ENCODE measurements at regions not wholly inside any gene's neighbourhood (a gene's known extent, or its start where the extent isn't known, plus 50 kb on each side); places are given as distances from the start of the nearest gene placed in this dataset.

- DNase-seq (ENCODE audit: missing footprints) (no peak), ATAC-seq (peak; percentile 29)
- intact Hi-C loops (cut with DNase I): no loop called here
These were observed 133.3 kb upstream of the NAMPT start for GRCh38 chr7:106418094-106418493.

- intact Hi-C loops (cut with DNase I): no loop called here
- ATAC-seq: no peak
- no peak for DNase-seq (ENCODE audit: missing footprints)
These were observed 132.6 kb upstream of the NAMPT start for GRCh38 chr7:106417273-106417902.

- ATAC-seq (no peak), DNase-seq (ENCODE audit: missing footprints) (no peak)
- intact Hi-C loops (cut with DNase I): no loop called here
These were observed 131.6 kb upstream of the NAMPT start for GRCh38 chr7:106416430-106416829.

GRCh38 chr7:106415433-106415832 is 130.7 kb upstream of the NAMPT start:
- DNase-seq (ENCODE audit: missing footprints) (no peak), ATAC-seq (no peak)
- intact Hi-C loops (cut with DNase I): no loop called here

- no peak for DNase-seq (ENCODE audit: missing footprints)
- intact Hi-C loops (cut with DNase I): no loop called here
- no peak for ATAC-seq
These were observed 128.7 kb upstream of the NAMPT start for GRCh38 chr7:106413446-106413845.

- no peak for DNase-seq (ENCODE audit: missing footprints)
- intact Hi-C loops (cut with DNase I): no loop called here
- ATAC-seq: no peak
These were observed 120.9 kb upstream of the NAMPT start for GRCh38 chr7:106405697-106406141.

- DNase-seq (ENCODE audit: missing footprints) (no peak), ATAC-seq (no peak)
- intact Hi-C loops (cut with DNase I): no loop called here
These were observed 118.1 kb upstream of the NAMPT start for GRCh38 chr7:106402898-106403297.

GRCh38 chr7:106400923-106401322 is 116.1 kb upstream of the NAMPT start:
- intact Hi-C loops (cut with DNase I): no loop called here
- ATAC-seq: no peak
- DNase-seq (ENCODE audit: missing footprints): no peak

- intact Hi-C loops (cut with DNase I): no loop called here
These were observed 114.0 kb upstream of the NAMPT start for GRCh38 chr7:106398786-106399185.

GRCh38 chr7:106397994-106398393 is 113.2 kb upstream of the NAMPT start:
- DNase-seq (ENCODE audit: missing footprints): no peak
- no peak for ATAC-seq
- intact Hi-C loops (cut with DNase I): no loop called here

More at GRCh38 chr7:106398786-106399185, 114.0 kb upstream of the NAMPT start:
- ATAC-seq (no peak), DNase-seq (ENCODE audit: missing footprints) (no peak)

GRCh38 chr7:106394526-106394925 is 109.7 kb upstream of the NAMPT start:
- intact Hi-C loops (cut with DNase I): no loop called here
- no peak for ATAC-seq
- DNase-seq (ENCODE audit: missing footprints): no peak

- DNase-seq (ENCODE audit: missing footprints) (no peak), ATAC-seq (no peak)
- intact Hi-C loops (cut with DNase I): no loop called here
These were observed 108.9 kb upstream of the NAMPT start for GRCh38 chr7:106393564-106394251.

GRCh38 chr7:106392590-106392989 is 107.8 kb upstream of the NAMPT start:
- intact Hi-C loops (cut with DNase I): no loop called here
- ATAC-seq (no peak), DNase-seq (ENCODE audit: missing footprints) (no peak)

- intact Hi-C loops (cut with DNase I): no loop called here
- ATAC-seq (no peak), DNase-seq (ENCODE audit: missing footprints) (no peak)
These were observed 107.4 kb upstream of the NAMPT start for GRCh38 chr7:106392144-106392543.

GRCh38 chr7:106386958-106387357 is 102.2 kb upstream of the NAMPT start:
- intact Hi-C loops (cut with DNase I): no loop called here
- ATAC-seq (no peak), DNase-seq (ENCODE audit: missing footprints) (no peak)

- intact Hi-C loops (cut with DNase I): no loop called here
- no peak for ATAC-seq
- no peak for DNase-seq (ENCODE audit: missing footprints)
These were observed 99.6 kb upstream of the NAMPT start for GRCh38 chr7:106384373-106384772.

- no peak for ATAC-seq
- intact Hi-C loops (cut with DNase I): no loop called here
- DNase-seq (ENCODE audit: missing footprints): no peak
These were observed 98.1 kb upstream of the NAMPT start for GRCh38 chr7:106382929-106383328.

GRCh38 chr7:106382129-106382528 is 97.3 kb upstream of the NAMPT start:
- intact Hi-C loops (cut with DNase I): no loop called here
- DNase-seq (ENCODE audit: missing footprints): no peak
- ATAC-seq: no peak

- intact Hi-C loops (cut with DNase I): no loop called here
These were observed 96.5 kb upstream of the NAMPT start for GRCh38 chr7:106381252-106381651.

GRCh38 chr7:106377847-106378361 is 93.1 kb upstream of the NAMPT start:
- no peak for DNase-seq (ENCODE audit: missing footprints)
- ATAC-seq: no peak
- intact Hi-C loops (cut with DNase I): loop anchor here (5.0 kb wide), 1 partner anchor 201 kb away; no protein-coding TSS in a partner anchor

More at GRCh38 chr7:106381252-106381651, 96.5 kb upstream of the NAMPT start:
- DNase-seq (ENCODE audit: missing footprints) (no peak), ATAC-seq (no peak)

Measured in Right ventricle myocardium inferior (tissue), 1 donor.